Fibroblast of skin of scalp (primary cell): ENCODE measurements at regions not wholly inside any gene's neighbourhood (a gene's known extent, or its start where the extent isn't known, plus 50 kb on each side); places are given as distances from the start of the nearest gene placed in this dataset.

Experiments used
- DNase-seq: peaks from one replicate; pipeline ENCODE4 v3.0.0-alpha.2; 2013

DNA sequence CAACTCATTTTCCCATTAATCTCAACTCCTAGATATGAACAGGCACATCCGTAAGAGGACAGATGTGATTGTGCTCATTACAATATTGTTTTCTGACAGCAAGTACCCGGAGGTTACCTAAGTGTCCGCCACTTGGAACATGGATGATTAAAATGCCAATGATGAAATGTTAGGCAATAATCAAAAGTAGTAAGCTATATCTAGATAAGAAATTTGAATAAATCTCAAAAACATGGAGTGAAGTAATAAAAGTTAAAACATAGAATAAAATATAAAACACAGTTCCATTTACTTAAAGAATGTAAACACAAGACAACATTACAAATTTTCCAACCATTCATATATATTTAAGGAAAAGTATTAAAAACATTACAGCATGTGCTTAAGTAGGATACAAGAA, 59.2 kb upstream of the LY86 start:
- DNase-seq: no peak

DNA sequence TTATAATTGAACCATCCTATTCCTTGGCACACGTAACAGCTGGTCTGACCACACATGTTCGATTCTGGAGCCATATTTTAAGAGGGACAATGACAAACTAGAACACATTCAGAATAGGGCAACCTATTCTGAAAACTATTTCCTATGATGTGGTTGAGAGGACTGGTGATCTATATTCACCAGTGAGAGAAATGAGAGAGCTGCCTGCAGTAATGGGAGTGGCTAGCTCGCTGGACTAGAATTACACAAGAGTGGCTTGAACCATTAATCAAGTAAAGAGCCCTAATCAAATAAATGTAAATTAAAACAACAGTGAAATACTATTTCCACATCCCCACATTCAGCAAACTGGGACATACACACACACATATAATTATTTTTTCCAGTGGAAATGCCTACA, 55.3 kb upstream of the LY86 start:
- no peak for DNase-seq

DNA sequence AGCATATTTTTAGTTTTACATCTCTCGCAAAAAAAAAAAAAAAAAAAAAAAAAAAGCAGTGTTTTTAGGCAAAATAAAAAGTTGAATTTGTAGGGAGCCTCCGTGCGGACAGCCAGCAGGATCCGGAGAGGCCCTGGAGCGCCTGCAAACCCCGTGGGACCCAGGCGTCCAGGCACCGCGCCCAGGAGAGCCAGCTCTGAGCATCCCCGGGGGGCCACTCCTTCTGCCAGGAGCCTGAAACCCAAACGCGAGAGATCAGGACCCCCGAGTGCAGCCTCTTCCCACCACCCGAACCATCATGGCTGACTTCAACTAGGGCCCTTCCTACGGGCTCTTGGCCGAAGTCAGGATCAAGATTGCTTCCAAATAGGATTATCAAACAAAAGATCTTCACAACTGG, 54.1 kb upstream of the LY86 start:
- DNase-seq: no peak

DNA sequence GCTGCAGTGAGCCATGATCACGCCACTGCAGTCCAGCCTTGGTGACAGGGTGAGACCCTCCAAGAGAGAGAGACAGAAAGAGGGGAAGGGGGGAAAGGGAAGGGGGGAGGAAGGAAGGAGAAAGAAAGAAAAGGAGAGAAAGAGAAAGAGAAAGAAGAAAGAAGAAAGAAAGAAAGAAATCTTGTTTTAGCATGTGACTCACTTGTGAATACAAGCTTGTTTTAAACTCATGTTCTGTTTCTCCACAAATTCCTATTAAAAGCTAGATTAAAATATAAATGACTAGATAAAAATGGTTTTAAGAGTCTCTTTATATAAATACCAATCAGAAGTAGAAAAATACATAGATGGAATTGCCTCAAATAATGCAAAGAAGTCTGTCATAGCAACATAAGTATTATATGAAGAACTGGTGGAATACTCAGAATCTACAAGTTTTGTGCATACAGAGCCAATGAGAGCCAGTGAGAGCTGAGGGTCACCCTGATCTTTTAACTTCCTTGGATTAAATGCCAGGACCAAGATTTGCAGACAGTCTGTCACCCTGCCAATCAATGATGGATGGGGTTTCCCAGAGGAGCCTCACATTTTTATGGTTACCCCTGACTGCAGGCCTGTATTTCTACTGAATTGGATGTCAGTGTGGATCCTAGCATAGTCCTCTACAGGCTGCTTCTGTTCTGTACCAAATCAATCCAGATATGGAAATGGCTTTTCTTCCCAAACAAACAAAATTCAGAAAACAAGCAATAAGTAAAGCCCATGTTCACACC, 50.8 kb upstream of the LY86 start:
- DNase-seq: no peak

DNA sequence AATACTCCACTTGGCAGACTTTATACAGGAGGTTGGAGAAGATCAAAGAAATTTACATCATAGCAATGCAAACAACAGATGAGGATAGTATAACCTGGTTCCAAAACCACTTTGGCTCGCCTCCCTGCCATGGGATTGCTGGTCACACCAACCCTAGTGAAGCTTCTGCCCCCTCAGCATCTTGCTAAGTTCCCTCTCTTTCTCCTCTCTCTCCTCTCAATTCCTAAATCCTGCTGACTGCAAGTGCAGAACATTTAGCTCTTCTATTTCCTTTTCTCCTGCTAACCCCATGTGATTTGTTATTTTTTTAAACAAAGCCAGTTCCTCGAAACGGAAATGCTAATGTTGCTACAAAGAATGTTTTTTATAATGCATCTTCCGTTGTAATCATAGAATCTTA, 50.3 kb upstream of the LY86 start:
- DNase-seq: no peak
